GM18519 (cell line): ENCODE measurements at regions not wholly inside any gene's neighbourhood (a gene's known extent, or its start where the extent isn't known, plus 50 kb on each side); places are given as distances from the start of the nearest gene placed in this dataset.

ENCODE experiments used
- ATAC-seq: cut with Tn5 transposase; IDR thresholded peaks from one replicate; pipeline ENCODE4 v1.9.1; 2021; ENCODE audit warnings: mild to moderate bottlenecking, moderate library complexity; ENCODE audit not compliant: unreplicated experiment, low FRiP score

GRCh38 chr16:73778887-73779286, 517.7 kb upstream of the PSMD7 start:
- ATAC-seq, result no peak

DNA sequence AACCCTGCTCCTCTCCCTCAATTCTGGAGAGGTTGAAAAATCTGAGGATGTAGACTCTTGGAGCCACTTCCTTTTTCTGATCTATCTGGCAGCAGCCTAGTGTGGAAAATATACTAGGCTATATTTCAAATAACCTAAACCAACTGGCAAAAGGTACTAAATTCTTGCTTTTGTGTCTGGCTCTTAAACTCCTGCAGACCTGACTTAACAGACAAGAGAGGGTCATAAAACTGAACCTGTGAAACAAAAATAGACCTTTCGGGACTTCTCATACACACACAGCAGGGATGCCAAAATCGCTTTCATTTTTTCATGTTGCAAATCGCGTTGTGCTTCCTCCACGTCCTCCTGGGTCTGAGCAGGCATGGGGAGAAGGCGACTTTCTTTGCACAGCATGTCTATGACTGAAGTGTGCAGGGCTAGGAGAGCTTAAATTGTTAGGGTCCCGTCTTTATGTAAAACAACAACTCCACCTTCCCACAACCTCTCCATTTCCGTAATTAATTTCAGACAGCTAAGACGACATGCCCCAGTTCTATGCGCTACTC, 520.7 kb upstream of the PSMD7 start:
- ATAC-seq, result no peak

GRCh38 chr16:73771196-73772064, 525.2 kb upstream of the PSMD7 start:
- no peak for ATAC-seq

DNA sequence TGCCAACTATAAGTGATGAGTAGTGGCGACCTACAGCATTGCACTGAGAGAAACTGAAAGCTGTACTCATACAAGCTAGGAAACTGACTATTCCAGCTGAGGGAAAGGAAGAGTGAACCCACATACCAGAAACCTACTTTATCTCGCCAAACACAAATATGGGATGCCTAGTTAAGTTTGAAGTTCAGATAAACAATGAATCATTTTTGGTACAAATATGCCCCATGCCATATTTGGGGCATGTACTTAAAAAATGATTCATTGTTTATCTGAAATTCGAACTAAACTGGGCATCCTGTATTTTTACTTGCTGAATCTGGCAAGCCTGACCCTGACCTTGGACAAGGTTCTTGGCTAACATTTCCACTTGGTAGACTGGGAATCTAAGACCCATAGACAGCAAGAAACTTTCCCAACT, 527.8 kb upstream of the PSMD7 start:
- ATAC-seq, result no peak

DNA sequence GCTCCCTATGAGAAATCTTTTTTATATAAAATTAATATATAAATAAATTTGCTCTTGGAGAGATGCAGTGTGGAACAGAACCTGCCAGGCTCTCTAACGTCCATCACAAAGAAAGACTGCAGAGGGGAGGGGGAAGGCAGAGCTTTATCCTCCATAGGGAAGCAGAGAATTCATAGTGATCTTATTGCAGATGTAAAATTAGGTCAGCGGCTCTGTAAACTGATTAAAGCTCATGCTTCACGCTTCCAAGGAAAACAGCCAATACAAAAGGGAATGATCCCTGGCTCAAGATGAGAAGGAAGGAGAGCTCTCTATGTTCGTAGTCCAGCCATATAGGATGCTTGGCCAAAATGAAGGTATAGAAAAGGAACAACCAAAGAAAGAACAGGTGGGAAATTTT, 532.3 kb upstream of the PSMD7 start:
- ATAC-seq, result no peak

DNA sequence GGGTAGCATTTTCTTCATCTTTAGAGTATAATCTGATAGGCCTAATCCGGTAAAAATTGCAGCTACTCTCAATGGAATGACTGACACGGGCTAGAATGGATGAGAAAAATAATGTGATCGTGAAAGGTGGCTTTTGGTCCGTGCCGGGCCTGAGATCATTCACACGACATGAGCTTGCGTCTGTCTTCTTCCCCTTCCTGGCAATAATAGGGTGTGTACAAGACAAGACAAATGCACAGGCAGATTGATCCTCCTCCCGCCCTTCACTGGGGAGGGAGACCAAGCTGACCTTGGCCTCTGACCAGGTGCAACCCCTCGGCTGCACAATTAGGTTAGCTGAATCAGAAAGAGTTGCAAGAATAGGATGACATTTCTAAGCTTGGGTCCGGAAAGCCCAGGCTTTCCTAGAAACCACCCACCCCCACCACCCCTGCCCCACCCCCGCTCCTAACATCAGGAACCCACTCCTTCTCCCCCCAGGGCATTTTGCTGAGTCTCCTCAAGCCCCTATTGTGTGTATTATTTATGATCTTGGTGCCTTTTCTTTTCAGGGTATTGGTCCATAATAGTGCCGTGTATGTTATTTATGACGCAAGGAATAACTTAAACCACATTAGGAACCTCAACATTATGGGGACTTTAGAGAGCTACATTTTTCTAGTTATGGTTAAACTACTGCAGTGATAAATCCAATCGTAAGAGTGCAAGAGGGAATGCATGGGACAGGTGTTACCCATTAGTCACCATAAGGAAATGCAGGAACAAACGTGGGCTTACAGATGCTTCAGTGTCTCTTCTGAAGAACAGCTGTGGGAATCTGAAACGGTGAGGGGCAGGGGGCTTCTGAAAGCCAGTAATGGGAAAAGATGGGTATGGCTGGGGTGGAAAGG, 540.1 kb upstream of the PSMD7 start:
- no peak for ATAC-seq

- ATAC-seq, result no peak
Observed at GRCh38 chr16:73753931-73754330, 542.7 kb upstream of the PSMD7 start.

GRCh38 chr16:73750639-73751038, 546.0 kb upstream of the PSMD7 start:
- ATAC-seq, result no peak

DNA sequence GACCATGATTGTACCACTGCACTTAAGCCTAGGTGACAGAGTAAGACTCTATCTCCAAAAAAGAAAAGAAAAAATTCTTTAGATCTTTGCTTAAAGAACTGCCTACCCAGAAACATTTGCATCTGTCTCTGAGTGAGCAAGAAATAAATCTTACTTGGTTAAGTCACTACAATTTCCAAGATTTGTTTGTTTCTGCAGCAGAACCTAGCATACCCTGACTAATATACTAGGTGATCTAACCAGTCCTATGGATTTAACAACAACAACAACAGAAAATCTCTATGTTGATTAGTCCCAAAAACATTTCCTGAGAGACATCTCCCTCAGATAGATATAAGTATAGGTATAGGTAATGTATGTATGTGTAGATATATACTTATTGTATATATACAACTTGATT, 549.3 kb upstream of the PSMD7 start:
- ATAC-seq, result no peak

GRCh38 chr16:73746554-73746953, 550.1 kb upstream of the PSMD7 start:
- ATAC-seq, result no peak

- no peak for ATAC-seq
Observed at GRCh38 chr16:73743665-73744496, 552.7 kb upstream of the PSMD7 start.

- no peak for ATAC-seq
Observed at GRCh38 chr16:73739049-73739769, 557.4 kb upstream of the PSMD7 start.

- no peak for ATAC-seq
Observed at GRCh38 chr16:73738266-73738665, 558.3 kb upstream of the PSMD7 start.

GRCh38 chr16:73737637-73738036, 559.0 kb upstream of the PSMD7 start:
- no peak for ATAC-seq

- ATAC-seq, result no peak
Observed at GRCh38 chr16:73735954-73736353, 560.7 kb upstream of the PSMD7 start.

GRCh38 chr16:73735018-73735417, 561.6 kb upstream of the PSMD7 start:
- no peak for ATAC-seq

- ATAC-seq, result no peak
Observed at GRCh38 chr16:73732681-73733080, 563.9 kb upstream of the PSMD7 start.

- no peak for ATAC-seq
Observed at GRCh38 chr16:73732143-73732542, 564.5 kb upstream of the PSMD7 start.

DNA sequence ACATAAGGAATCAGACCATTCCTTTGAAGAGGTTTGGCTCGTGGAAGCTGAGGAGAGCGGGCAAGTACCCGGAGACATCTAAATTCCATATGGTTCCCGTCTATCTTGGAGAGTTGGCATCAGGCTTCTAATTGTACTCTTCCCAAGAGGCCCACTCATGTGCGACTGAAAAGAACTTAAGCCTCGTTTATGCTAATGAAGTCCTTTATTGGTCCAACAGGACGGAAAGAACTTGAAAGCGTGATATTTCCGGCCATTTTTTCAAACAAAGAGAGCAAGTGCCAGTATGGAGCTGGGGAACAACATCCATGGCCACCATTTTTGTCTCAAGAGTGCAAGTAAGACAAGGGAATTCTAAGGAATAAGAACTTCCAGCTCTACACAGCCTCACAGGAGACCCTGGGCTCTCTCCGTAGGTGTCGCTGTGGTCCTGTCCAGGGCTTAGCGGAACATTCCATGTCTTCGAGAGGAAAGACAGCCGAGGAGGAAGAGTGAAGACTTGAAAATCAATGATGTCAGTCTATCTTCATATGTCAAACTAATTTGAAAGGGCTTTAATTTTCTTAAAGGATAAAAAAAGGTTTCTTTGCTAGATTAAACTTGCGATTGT, 566.0 kb upstream of the PSMD7 start:
- no peak for ATAC-seq
